MCF 10A (cell line): ENCODE measurements at regions not wholly inside any gene's neighbourhood (a gene's known extent, or its start where the extent isn't known, plus 50 kb on each side); places are given as distances from the start of the nearest gene placed in this dataset.
"Not testable (repeated sequence)": the region's sequence is repeated elsewhere in the genome, so short reads cannot be mapped to it uniquely, and the experiment has no call there.

Experiments
- BruUV-seq: library from RNA; stranded (reverse); fragments of 400-500 nt; replicated peaks from 2 replicates; lab custom pipeline; 2021; lab: Mats Ljungman, UMichigan
- CTCF ChIA-PET: fragments of 300-600 bp; sonication (Branson Sonifier 250); formaldehyde crosslinking; extraction: SDS; loops from one replicate; lab custom pipeline; 2021; ENCODE audit warnings: antibody characterized with exemption, inconsistent platforms; lab: Yijun Ruan, JAX
- POLR2A ChIA-PET: fragments of 300-600, 350-650 bp; sonication (Branson Sonifier 250); formaldehyde crosslinking; extraction: SDS; loops from one replicate; lab custom pipeline; 2020; ENCODE audit warnings: antibody characterized with exemption, inconsistent platforms; lab: Yijun Ruan, JAX
- DNase-seq: peaks from one replicate; pipeline ENCODE4 v3.0.0-alpha.2; 2018; ENCODE audit not compliant: unreplicated experiment
- H3K27ac Mint-ChIP-seq: one replicate; pipeline ENCODE4 v1.8.0; 2022; ENCODE audit warnings: mild to moderate bottlenecking, low read depth, mixed read lengths; ENCODE audit not compliant: unreplicated experiment
- H3K27me3 Mint-ChIP-seq: one replicate; pipeline ENCODE4 v1.8.0; 2022; ENCODE audit warnings: mixed read lengths; ENCODE audit not compliant: insufficient read depth, unreplicated experiment
- H3K36me3 Mint-ChIP-seq: one replicate; pipeline ENCODE4 v1.8.0; 2022; ENCODE audit warnings: mild to moderate bottlenecking, moderate library complexity, mixed read lengths; ENCODE audit not compliant: insufficient read depth, unreplicated experiment
- H3K4me1 Mint-ChIP-seq: one replicate; pipeline ENCODE4 v1.8.0; 2022; ENCODE audit warnings: mixed read lengths; ENCODE audit not compliant: insufficient read depth, unreplicated experiment
- H3K4me3 Mint-ChIP-seq: one replicate; pipeline ENCODE4 v1.8.0; 2022; ENCODE audit warnings: mild to moderate bottlenecking, moderate library complexity, mixed read lengths; ENCODE audit not compliant: unreplicated experiment
- H3K9me3 Mint-ChIP-seq: one replicate; pipeline ENCODE4 v1.8.0; 2022; ENCODE audit warnings: mixed read lengths; ENCODE audit not compliant: unreplicated experiment
- CTCF ChIP-seq: fragments of 200-600 bp; IDR thresholded peaks from one replicate; pipeline ENCODE4 v1.8.0; 2022; ENCODE audit warnings: antibody characterized with exemption, mild to moderate bottlenecking; ENCODE audit not compliant: unreplicated experiment
- intact Hi-C: fragments of 100-400 bp; cut with micrococcal nuclease; formaldehyde crosslinking; loops from 2 replicates; pipeline ENCODE4 v1.14.1; 2022

GRCh38 chr7:142567201-142568075 is 181.8 kb upstream of the PRSS1 start:
- Mint-ChIP-seq H3K4me1 (peaks cover 17% of the 10 kb centered on the region), H3K27me3 (no peaks in the 10 kb centered on the region), H3K9me3 (peaks cover 4% of the 10 kb centered on the region), H3K4me3 (no peak overlapping the region), H3K27ac (no peak overlapping the region), H3K36me3 (no peaks in the 10 kb centered on the region)
- intact Hi-C loops, result no loop called here
- TF ChIP-seq CTCF, result no peak
- POLR2A ChIA-PET, result no interaction called here
- BruUV-seq, result no TSS peak
- CTCF ChIA-PET, result interaction anchor here (0.9 kb wide), 1 partner anchor 9 kb away, joined by 4 read pairs; no protein-coding TSS in a partner anchor
- DNase-seq, result no peak

GRCh38 chr7:142566271-142566670 is 183.0 kb upstream of the PRSS1 start:
- Mint-ChIP-seq H3K27ac (no peak overlapping the region), H3K36me3 (no peaks in the 10 kb centered on the region), H3K9me3 (no peaks in the 10 kb centered on the region), H3K27me3 (no peaks in the 10 kb centered on the region), H3K4me3 (no peak overlapping the region), H3K4me1 (peaks cover 21% of the 10 kb centered on the region)
- no TSS peak for BruUV-seq
- intact Hi-C loops, result no loop called here
- no peak for DNase-seq
- TF ChIP-seq CTCF, result no peak
- POLR2A ChIA-PET, result no interaction called here
- CTCF ChIA-PET, result no interaction called here

- H3K27me3 Mint-ChIP-seq, DNase-seq, H3K4me3 Mint-ChIP-seq, CTCF ChIA-PET, intact Hi-C loops, H3K36me3 Mint-ChIP-seq, POLR2A ChIA-PET, BruUV-seq, H3K9me3 Mint-ChIP-seq, H3K27ac Mint-ChIP-seq: not testable (repeated sequence)
- H3K4me1 Mint-ChIP-seq, result peaks cover 21% of the 10 kb centered on the region
Measured at GRCh38 chr7:142564125-142564524, 185.1 kb upstream of the PRSS1 start.

GRCh38 chr7:142563470-142563869 is 185.8 kb upstream of the PRSS1 start:
- intact Hi-C loops, result no loop called here
- no peak overlapping the region for H3K27ac Mint-ChIP-seq
- ChIA-PET CTCF (interaction anchor here (1.0 to 1.9 kb wide), 3 partner anchors 24 to 40 kb away, joined by 4 to 6 read pairs (median 5); no protein-coding TSS in a partner anchor), POLR2A (no interaction called here)
- no peak for TF ChIP-seq CTCF
- no peaks in the 10 kb centered on the region for H3K9me3 Mint-ChIP-seq
- no peaks in the 10 kb centered on the region for H3K27me3 Mint-ChIP-seq
- no peak overlapping the region for H3K4me3 Mint-ChIP-seq
- DNase-seq, result no peak
- no peaks in the 10 kb centered on the region for H3K36me3 Mint-ChIP-seq
- H3K4me1 Mint-ChIP-seq, result peaks cover 17% of the 10 kb centered on the region
- BruUV-seq, result no TSS peak
